Tibial artery (tissue), 4 donors: ENCODE measurements at regions not wholly inside any gene's neighbourhood (a gene's known extent, or its start where the extent isn't known, plus 50 kb on each side); places are given as distances from the start of the nearest gene placed in this dataset.

ENCODE experiments used
- DNase-seq, 2 donors: peaks; one replicate each; pipeline ENCODE4 v3.0.0-alpha.2; 2019
- H3K27ac ChIP-seq, 2 donors: fragments of 200-600 bp; sonication (generic) in 1 of 2; 1 replicate in 1 of 2; 2 replicates in 1 of 2; pipeline ENCODE4 v1.5.1; 2018 to 2019; ENCODE audit warnings: mild to moderate bottlenecking in 1 of 2
- H3K27me3 ChIP-seq, 2 donors: fragments of 200-600 bp; sonication (generic) in 1 of 2; one replicate each; pipeline versions ENCODE4 v1.5.1 to v1.6.0; 2016 to 2019
- H3K36me3 ChIP-seq, 3 donors: fragments of 200-600 bp; sonication (generic) in 2 of 3; one replicate each; pipeline ENCODE4 v1.5.1; 2016 to 2019; ENCODE audit warnings: mild to moderate bottlenecking in 2 of 3
- H3K4me1 ChIP-seq, 4 donors: fragments of 200-600 bp; sonication (generic) in 2 of 4; 1 replicate in 3 of 4; 2 replicates in 1 of 4; pipeline ENCODE4 v1.5.1; 2016 to 2019
- H3K4me3 ChIP-seq, 2 donors: fragments of 200-600 bp; sonication (generic) in 1 of 2; 1 replicate in 1 of 2; 2 replicates in 1 of 2; pipeline ENCODE4 v1.5.1; 2018 to 2019; ENCODE audit warnings: mild to moderate bottlenecking in 2 of 2
- H3K9me3 ChIP-seq, 3 donors: fragments of 200-600 bp; sonication (generic) in 1 of 3; one replicate each; pipeline ENCODE4 v1.5.1; 2016 to 2019
- intact Hi-C: fragments of 100-400 bp; cut with DNase I; formaldehyde crosslinking; loops from one replicate; pipeline ENCODE4 v1.15.0; 2023; ENCODE audit warnings: low total_unique reads
- TF ChIP-seq, protein P1 (sequence below), 2 experiments: fragments of 200-600 bp in 1 of 2; fragments of 450-650 bp in 1 of 2; IDR thresholded peaks; one replicate each; pipeline ENCODE4 v1.5.1; 2017 to 2019; ENCODE audit warnings: antibody characterized with exemption in 2 of 2, mild to moderate bottlenecking in 1 of 2, moderate library complexity in 1 of 2

DNA sequence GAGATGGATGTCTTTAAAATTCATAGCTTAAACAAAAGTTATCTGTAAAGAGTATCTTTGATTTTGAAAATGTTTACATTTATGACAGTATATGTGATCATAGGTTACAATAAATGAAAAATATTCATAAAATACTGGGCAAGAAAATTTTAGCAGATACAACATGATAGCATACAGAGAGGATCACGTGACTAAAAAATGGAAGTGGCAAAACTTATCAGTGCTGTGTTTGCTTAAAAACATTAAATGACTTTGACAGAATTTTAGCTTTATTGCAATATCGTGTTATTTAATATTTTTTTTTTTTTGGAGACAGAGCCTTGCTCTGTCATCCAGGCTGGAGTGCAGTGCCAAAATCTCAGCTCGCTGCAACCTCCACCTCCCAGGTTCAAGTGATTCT, 2294.1 kb downstream of the NCAM2 start:
- no peak for DNase-seq
- H3K27ac ChIP-seq, result no peak overlapping the region
- H3K4me1 ChIP-seq, result no peaks in the 10 kb centered on the region
- no peaks in the 10 kb centered on the region for H3K9me3 ChIP-seq
- intact Hi-C loops, result no loop called here
- no peak overlapping the region for H3K4me3 ChIP-seq
- H3K27me3 ChIP-seq, result no peaks in the 10 kb centered on the region
- TF ChIP-seq, protein P1, sequence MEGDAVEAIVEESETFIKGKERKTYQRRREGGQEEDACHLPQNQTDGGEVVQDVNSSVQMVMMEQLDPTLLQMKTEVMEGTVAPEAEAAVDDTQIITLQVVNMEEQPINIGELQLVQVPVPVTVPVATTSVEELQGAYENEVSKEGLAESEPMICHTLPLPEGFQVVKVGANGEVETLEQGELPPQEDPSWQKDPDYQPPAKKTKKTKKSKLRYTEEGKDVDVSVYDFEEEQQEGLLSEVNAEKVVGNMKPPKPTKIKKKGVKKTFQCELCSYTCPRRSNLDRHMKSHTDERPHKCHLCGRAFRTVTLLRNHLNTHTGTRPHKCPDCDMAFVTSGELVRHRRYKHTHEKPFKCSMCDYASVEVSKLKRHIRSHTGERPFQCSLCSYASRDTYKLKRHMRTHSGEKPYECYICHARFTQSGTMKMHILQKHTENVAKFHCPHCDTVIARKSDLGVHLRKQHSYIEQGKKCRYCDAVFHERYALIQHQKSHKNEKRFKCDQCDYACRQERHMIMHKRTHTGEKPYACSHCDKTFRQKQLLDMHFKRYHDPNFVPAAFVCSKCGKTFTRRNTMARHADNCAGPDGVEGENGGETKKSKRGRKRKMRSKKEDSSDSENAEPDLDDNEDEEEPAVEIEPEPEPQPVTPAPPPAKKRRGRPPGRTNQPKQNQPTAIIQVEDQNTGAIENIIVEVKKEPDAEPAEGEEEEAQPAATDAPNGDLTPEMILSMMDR (IDR thresholded peaks at IDR 0.05), result no peak
- H3K36me3 ChIP-seq, result no peaks in the 10 kb centered on the region

DNA sequence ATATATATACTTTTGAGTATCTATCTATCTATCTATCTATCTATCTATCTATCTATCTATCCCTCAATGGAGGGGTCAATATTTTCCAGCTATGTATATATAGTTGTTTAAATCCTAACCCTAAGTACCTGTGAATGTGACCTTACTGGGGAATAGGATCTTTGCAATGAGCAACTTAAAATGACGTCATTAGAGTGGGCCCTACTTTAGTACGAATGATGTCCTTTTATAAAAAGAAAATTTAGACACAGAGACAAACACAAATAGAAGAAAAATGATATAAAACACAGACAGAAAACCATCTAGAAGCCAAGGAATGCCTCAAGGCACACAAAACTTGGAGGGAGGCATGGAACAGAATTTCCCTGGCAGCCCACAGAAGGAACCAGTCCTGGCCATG, 2283.7 kb downstream of the NCAM2 start:
- Histone ChIP-seq H3K27ac (no peak overlapping the region), H3K4me1 (no peaks in the 10 kb centered on the region), H3K9me3 (no peaks in the 10 kb centered on the region), H3K4me3 (no peak overlapping the region), H3K36me3 (no peaks in the 10 kb centered on the region), H3K27me3 (no peaks in the 10 kb centered on the region)
- intact Hi-C loops, result no loop called here
- no peak for DNase-seq
- TF ChIP-seq, protein P1 (IDR thresholded peaks at IDR 0.05), result no peak

DNA sequence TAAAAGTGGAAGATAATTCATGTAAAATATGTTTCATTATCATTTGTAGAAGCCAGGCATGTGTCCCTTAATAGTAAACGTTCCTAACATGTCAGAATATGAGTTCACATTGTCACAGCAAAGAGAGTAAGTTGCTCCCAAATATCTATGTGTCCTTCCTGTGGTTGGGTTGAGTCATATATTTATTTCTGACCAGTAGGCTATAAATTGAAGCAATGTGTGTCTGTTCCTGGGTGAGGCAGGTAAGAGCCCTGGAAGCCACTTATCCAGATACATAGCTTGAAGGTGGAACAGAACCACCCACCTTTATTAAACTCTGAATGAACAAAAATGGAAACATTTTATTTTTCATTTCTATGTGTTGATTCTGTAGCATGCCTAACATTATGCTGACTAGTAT, 2251.6 kb downstream of the NCAM2 start:
- no peak overlapping the region for H3K27ac ChIP-seq
- TF ChIP-seq, protein P1 (IDR thresholded peaks at IDR 0.05), result no peak
- H3K36me3 ChIP-seq, result no peaks in the 10 kb centered on the region
- no peaks in the 10 kb centered on the region for H3K27me3 ChIP-seq
- no peak for DNase-seq
- H3K4me3 ChIP-seq, result no peak overlapping the region
- no peaks in the 10 kb centered on the region for H3K9me3 ChIP-seq
- intact Hi-C loops, result no loop called here
- no peaks in the 10 kb centered on the region for H3K4me1 ChIP-seq

DNA sequence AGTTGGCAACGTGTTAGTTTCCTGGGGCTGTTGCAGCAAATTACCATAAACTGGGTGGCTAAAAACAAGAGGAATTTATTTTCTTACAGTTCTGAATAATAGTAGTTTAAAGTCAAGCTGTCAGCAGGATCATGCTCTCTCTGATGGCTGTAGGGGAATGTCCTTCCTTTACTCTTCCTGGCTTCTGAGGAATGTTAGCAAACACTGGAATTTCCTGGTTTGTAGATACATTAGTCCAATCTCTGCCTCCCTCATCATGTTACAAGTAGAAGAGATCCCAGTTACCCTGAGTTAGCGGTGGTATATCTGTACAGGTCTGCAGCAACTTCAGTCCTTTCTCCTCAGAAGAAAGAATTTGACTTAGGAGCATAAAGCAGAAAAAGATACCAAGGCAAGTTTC, 2249.1 kb downstream of the NCAM2 start:
- TF ChIP-seq, protein P1 (IDR thresholded peaks at IDR 0.05), result no peak
- H3K27ac ChIP-seq, result no peak overlapping the region
- no peaks in the 10 kb centered on the region for H3K27me3 ChIP-seq
- no peak for DNase-seq
- intact Hi-C loops, result no loop called here
- no peaks in the 10 kb centered on the region for H3K36me3 ChIP-seq
- no peak overlapping the region for H3K4me3 ChIP-seq
- no peaks in the 10 kb centered on the region for H3K4me1 ChIP-seq
- H3K9me3 ChIP-seq, result no peaks in the 10 kb centered on the region

DNA sequence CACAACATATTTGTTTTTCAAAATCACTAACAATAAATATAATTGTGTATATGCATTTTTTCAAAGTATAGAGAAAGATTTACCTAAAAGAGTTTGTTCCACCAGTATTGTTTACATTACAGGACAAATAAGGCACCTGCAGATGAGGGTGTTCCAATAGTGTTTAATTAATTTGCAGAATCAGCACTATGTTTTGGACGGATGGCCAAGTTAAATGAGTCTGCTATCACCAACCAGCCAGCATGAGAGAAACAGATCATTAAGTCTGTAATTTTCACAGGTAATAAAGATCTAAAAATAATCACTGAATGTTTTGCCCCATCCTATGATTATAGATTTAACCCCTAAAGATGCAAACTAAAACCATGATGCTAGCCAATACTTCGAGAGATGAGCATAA, 2247.0 kb downstream of the NCAM2 start:
- H3K27ac ChIP-seq, result no peak overlapping the region
- intact Hi-C loops, result no loop called here
- no peak for DNase-seq
- H3K27me3 ChIP-seq, result no peaks in the 10 kb centered on the region
- no peaks in the 10 kb centered on the region for H3K36me3 ChIP-seq
- H3K9me3 ChIP-seq, result no peaks in the 10 kb centered on the region
- H3K4me3 ChIP-seq, result no peak overlapping the region
- TF ChIP-seq, protein P1 (IDR thresholded peaks at IDR 0.05), result no peak
- H3K4me1 ChIP-seq, result no peaks in the 10 kb centered on the region

DNA sequence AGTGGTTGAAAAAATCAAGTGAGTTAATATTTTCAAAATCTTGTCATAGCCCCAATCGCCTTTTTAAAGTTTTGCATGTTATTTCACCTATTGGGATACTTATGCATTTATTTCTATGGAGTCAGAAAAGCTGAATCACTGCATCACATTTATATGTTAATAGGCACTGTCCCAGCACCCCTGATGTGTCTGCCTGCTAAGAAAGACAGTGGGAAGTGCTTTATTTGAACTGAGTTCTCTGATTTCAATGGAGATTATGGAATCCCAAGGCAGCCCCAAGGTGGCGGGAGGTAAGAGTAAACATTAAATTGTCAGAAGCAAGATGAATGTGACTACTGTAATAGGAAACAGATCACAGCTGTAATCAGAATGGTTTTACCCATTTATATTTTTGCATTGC, 2225.7 kb downstream of the NCAM2 start:
- no peak for DNase-seq
- Histone ChIP-seq H3K4me3 (no peak overlapping the region), H3K27ac (no peak overlapping the region), H3K27me3 (no peaks in the 10 kb centered on the region), H3K36me3 (no peaks in the 10 kb centered on the region), H3K9me3 (no peaks in the 10 kb centered on the region), H3K4me1 (no peaks in the 10 kb centered on the region)
- intact Hi-C loops, result no loop called here
- TF ChIP-seq, protein P1 (IDR thresholded peaks at IDR 0.05), result no peak
